22Rv1 (cell line): ENCODE measurements at regions not wholly inside any gene's neighbourhood (a gene's known extent, or its start where the extent isn't known, plus 50 kb on each side); places are given as distances from the start of the nearest gene placed in this dataset.

Experiments used
- CTCF ChIP-seq: fragments of 450-650 bp; IDR thresholded peaks from 2 replicates; pipeline ENCODE4 v1.5.1; 2017; ENCODE audit warnings: mild to moderate bottlenecking
- ZFX ChIP-seq: fragments of 450-650 bp; IDR thresholded peaks from 2 replicates; pipeline ENCODE4 v1.6.1; 2017; ENCODE audit warnings: antibody characterized with exemption, borderline replicate concordance

GRCh38 chr13:57408312-57408711, 223.2 kb upstream of the PCDH17 start:
- TF ChIP-seq CTCF: no peak
- no peak for TF ChIP-seq ZFX
